Right lobe of liver (tissue), 6 donors: ENCODE measurements at regions not wholly inside any gene's neighbourhood (a gene's known extent, or its start where the extent isn't known, plus 50 kb on each side); places are given as distances from the start of the nearest gene placed in this dataset.

Experiments
- ATAC-seq, 4 donors: fragments of 200-7000 bp; cut with Tn5 transposase; one replicate each; pipeline ENCODE4 v1.9.1; 2020; ENCODE audit warnings: mild to moderate bottlenecking in 4 of 4, moderate library complexity in 4 of 4
- DNase-seq, 3 donors: peaks; one replicate each; pipeline ENCODE4 v3.0.0-alpha.2; 2020
- H3K27ac ChIP-seq, 3 donors: fragments of 200-600 bp; one replicate each; pipeline ENCODE4 v1.8.0; 2022
- H3K27me3 ChIP-seq, 2 donors: fragments of 200-600 bp; one replicate each; pipeline ENCODE4 v1.8.0; 2022
- H3K36me3 ChIP-seq, 4 donors: fragments of 200-600 bp; sonication (generic) in 1 of 4; one replicate each; pipeline versions ENCODE4 v1.5.1 to v1.8.0; 2017 to 2022; ENCODE audit warnings: control low read depth in 1 of 4
- H3K4me1 ChIP-seq, 4 donors: fragments of 200-600 bp; sonication (generic) in 1 of 4; one replicate each; pipeline versions ENCODE4 v1.5.1 to v1.8.0; 2017 to 2022; ENCODE audit warnings: control low read depth in 1 of 4
- H3K4me3 ChIP-seq, 3 donors: fragments of 200-600 bp; one replicate each; pipeline ENCODE4 v1.8.0; 2022
- H3K9me3 ChIP-seq, 4 donors: fragments of 200-600 bp; sonication (generic) in 1 of 4; one replicate each; pipeline versions ENCODE4 v1.5.1 to v1.8.0; 2017 to 2022; ENCODE audit warnings: control low read depth in 1 of 4
- CTCF ChIP-seq, 4 donors: fragments of 200-600 bp in 3 of 4; fragments of 450-650 bp in 1 of 4; IDR thresholded peaks; one replicate each; pipeline versions ENCODE4 v1.5.1 to v1.8.0; 2016 to 2022; ENCODE audit warnings: antibody characterized with exemption in 4 of 4, mild to moderate bottlenecking in 2 of 4
- POLR2A ChIP-seq: fragments of 450-650 bp; IDR thresholded peaks from one replicate; pipeline ENCODE4 v1.6.1; 2017; ENCODE audit warnings: antibody characterized with exemption, mild to moderate bottlenecking
- WGBS: methylation state at CpG from one replicate; pipeline ENCODE4 v1.1.6; 2018; ENCODE audit warnings: low coverage, low lambda C conversion rate; ENCODE audit not compliant: insufficient coverage; ENCODE audit errors: missing lambda C conversion rate; 5-methylcytosine and 5-hydroxymethylcytosine counted together
- intact Hi-C, 2 donors: fragments of 100-400 bp; cut with DNase I; formaldehyde crosslinking; loops; one replicate each; pipeline versions ENCODE4 v1.11.2 to v1.14.1; 2022
- donor health status: DM: no; HTN: yes; CAD: no.
- donor health status: DM: no; HTN: no; CAD: no.
- donor health status: DM: no; HTN: no; CAD: no.
- donor health status: DM: no; HTN: yes; CAD: no.
- donor health status: DM: no; HTN: yes; CAD: no.

GRCh38 chr13:62706048-62706447 lies 1290.4 kb upstream of the PCDH20 start:
- no peaks in the 10 kb centered on the region for H3K9me3 ChIP-seq
- no peak for DNase-seq
- 38% methylated on average over 3 of the region's 3 CpGs for WGBS

GRCh38 chr13:62704875-62705274 lies 1289.2 kb upstream of the PCDH20 start:
- DNase-seq = no peak
- TF ChIP-seq CTCF (IDR thresholded peaks at IDR 0.05) (no peak), POLR2A (no peak)
- intact Hi-C loops = no loop called here
- H3K9me3 ChIP-seq = no peaks in the 10 kb centered on the region
- H3K27me3 ChIP-seq = no peaks in the 10 kb centered on the region
- H3K4me3 ChIP-seq = no peak overlapping the region
- ATAC-seq = no peak
- H3K27ac ChIP-seq = no peak overlapping the region
- H3K4me1 ChIP-seq = no peaks in the 10 kb centered on the region
- no peaks in the 10 kb centered on the region for H3K36me3 ChIP-seq

More at GRCh38 chr13:62706048-62706447, 1290.4 kb upstream of the PCDH20 start:
- no peaks in the 10 kb centered on the region for H3K27me3 ChIP-seq
- no peak overlapping the region for H3K27ac ChIP-seq
- ATAC-seq = no peak
- TF ChIP-seq POLR2A (no peak), CTCF (IDR thresholded peaks at IDR 0.05) (no peak)
- no peaks in the 10 kb centered on the region for H3K4me1 ChIP-seq
- intact Hi-C loops = no loop called here
- no peaks in the 10 kb centered on the region for H3K36me3 ChIP-seq
- no peak overlapping the region for H3K4me3 ChIP-seq

- Histone ChIP-seq H3K9me3 (no peaks in the 10 kb centered on the region), H3K27me3 (no peaks in the 10 kb centered on the region), H3K4me3 (no peak overlapping the region), H3K27ac (no peak overlapping the region), H3K36me3 (no peaks in the 10 kb centered on the region), H3K4me1 (no peaks in the 10 kb centered on the region)
- intact Hi-C loops = no loop called here
- DNase-seq (no peak), ATAC-seq (no peak)
- TF ChIP-seq POLR2A (no peak), CTCF (IDR thresholded peaks at IDR 0.05) (no peak)
Measured at GRCh38 chr13:62702502-62702901, 1286.9 kb upstream of the PCDH20 start.

- TF ChIP-seq CTCF (IDR thresholded peaks at IDR 0.05) = no peak
- no peak for TF ChIP-seq POLR2A
- no peaks in the 10 kb centered on the region for H3K9me3 ChIP-seq
- no peak overlapping the region for H3K27ac ChIP-seq
- DNase-seq (no peak), ATAC-seq (no peak)
- no peaks in the 10 kb centered on the region for H3K27me3 ChIP-seq
- intact Hi-C loops = no loop called here
- H3K4me3 ChIP-seq = no peak overlapping the region
- H3K36me3 ChIP-seq = no peaks in the 10 kb centered on the region
- no peaks in the 10 kb centered on the region for H3K4me1 ChIP-seq
- WGBS = 71% methylated on average over 1 of the region's 1 CpG
Measured at GRCh38 chr13:62697701-62698100, 1282.1 kb upstream of the PCDH20 start.

GRCh38 chr13:62696490-62696889 lies 1280.8 kb upstream of the PCDH20 start:
- Histone ChIP-seq H3K4me1 (no peaks in the 10 kb centered on the region), H3K27ac (no peak overlapping the region), H3K4me3 (no peak overlapping the region), H3K36me3 (no peaks in the 10 kb centered on the region), H3K9me3 (no peaks in the 10 kb centered on the region), H3K27me3 (no peaks in the 10 kb centered on the region)
- intact Hi-C loops = no loop called here
- DNase-seq (no peak), ATAC-seq (no peak)
- no peak for TF ChIP-seq CTCF (IDR thresholded peaks at IDR 0.05)
- TF ChIP-seq POLR2A = no peak
